A549 (cell line): ENCODE measurements at regions not wholly inside any gene's neighbourhood (a gene's known extent, or its start where the extent isn't known, plus 50 kb on each side); places are given as distances from the start of the nearest gene placed in this dataset.

Experiments
- ATAC-seq, 2 experiments: fragments of 200-7000 bp in 1 of 2; fragments of >200 bp in 1 of 2; cut with Nextera tagmentation in 1 of 2; cut with Tn5 transposase in 1 of 2; 3 replicates each; pipeline versions ENCODE4 v1.8.0 to v1.9.1; 2018 to 2020; ENCODE audit warnings: mild to moderate bottlenecking in 1 of 2, moderate library complexity in 1 of 2
- CTCF ChIA-PET: fragments of 300-600 bp; sonication (Branson Sonifier 250); formaldehyde crosslinking; extraction: SDS; loops from one replicate; lab custom pipeline; 2021; ENCODE audit warnings: antibody characterized with exemption, inconsistent platforms; lab: Yijun Ruan, JAX
- POLR2A ChIA-PET: fragments of 350-600 bp; formaldehyde crosslinking; extraction: SDS; loops from one replicate; lab custom pipeline; 2021; ENCODE audit warnings: antibody characterized with exemption, inconsistent platforms; lab: Yijun Ruan, JAX
- DNase-seq, 2 experiments: peaks; one replicate each; pipeline versions ENCODE4 v3.0.0 to v3.0.0-alpha.2; 2011 to 2016; ENCODE audit warnings: low read depth in 1 of 2, low spot score in 1 of 2
- FAIRE-seq: peaks from 2 replicates; lab custom pipeline; 2011; peaks lifted over from hg19 to GRCh38; lab: Jason Lieb, UNC
- H3K27ac ChIP-seq, 2 experiments: fragments of >200 bp; sonication (Bioruptor Twin); formaldehyde crosslinking; 3 replicates each; pipeline ENCODE4 v1.5.1; 2016 to 2017
- H3K4me1 ChIP-seq: fragments of >200 bp; sonication (Bioruptor Twin); formaldehyde crosslinking; 3 replicates; pipeline ENCODE4 v1.6.1; 2016
- H3K4me2 ChIP-seq: fragments of >200 bp; sonication (Bioruptor Twin); formaldehyde crosslinking; 3 replicates; pipeline ENCODE4 v1.6.1; 2016
- H3K4me3 ChIP-seq: fragments of >200 bp; sonication (Bioruptor Twin); formaldehyde crosslinking; 3 replicates; pipeline ENCODE4 v1.5.1; 2016
- H3K9me3 ChIP-seq: fragments of >200 bp; sonication (Bioruptor Twin); formaldehyde crosslinking; 3 replicates; pipeline ENCODE4 v1.6.1; 2016
- ATOH8 ChIP-seq: fragments of 250-450 bp; sonication (Bioruptor Pico); IDR thresholded peaks from 2 replicates; pipeline ENCODE4 v1.5.0; 2020; ENCODE audit warnings: low read depth, mild to moderate bottlenecking, moderate library complexity
- CBX8 ChIP-seq: fragments of 200-600 bp; sonication (generic); IDR thresholded peaks from 2 replicates; pipeline ENCODE4 v1.6.1; 2016
- CHD2 ChIP-seq: fragments of 150-350 bp; IDR thresholded peaks from 2 replicates; pipeline ENCODE4 v1.6.1; 2014; ENCODE audit warnings: low read length; ENCODE audit not compliant: partially characterized antibody
- CHD4 ChIP-seq: fragments of 200-600 bp; sonication (generic); IDR thresholded peaks from 2 replicates; pipeline ENCODE4 v1.6.1; 2016; ENCODE audit warnings: antibody characterized with exemption, mild to moderate bottlenecking, borderline replicate concordance
- CTCF ChIP-seq: fragments of >200 bp; sonication (Bioruptor Twin); formaldehyde crosslinking; IDR thresholded peaks from 3 replicates; pipeline ENCODE4 v1.5.1; 2016
- EHMT2 ChIP-seq: fragments of 200-600 bp; sonication (generic); IDR thresholded peaks from 2 replicates; pipeline ENCODE4 v1.6.1; 2016; ENCODE audit warnings: antibody characterized with exemption, low read depth, mild to moderate bottlenecking, moderate library complexity
- EP300 ChIP-seq, 2 experiments: fragments of >200 bp; sonication (Bioruptor Twin); formaldehyde crosslinking; IDR thresholded peaks; 2 replicates in 1 of 2; 3 replicates in 1 of 2; pipeline ENCODE4 v1.6.1; 2016 to 2017
- ESRRA ChIP-seq: fragments of 150-350 bp; IDR thresholded peaks from 2 replicates; pipeline ENCODE4 v1.6.1; 2014; ENCODE audit warnings: mild to moderate bottlenecking, low read length, borderline replicate concordance
- FOSL2 ChIP-seq, 2 experiments: fragments of 450-650 bp in 1 of 2; fragments of >200 bp in 1 of 2; sonication (Bioruptor Twin) in 1 of 2; formaldehyde crosslinking; IDR thresholded peaks; 2 replicates each; pipeline versions ENCODE4 v1.5.0 to v1.6.1; 2016 to 2020; ENCODE audit warnings: mild to moderate bottlenecking in 1 of 2, moderate library complexity in 1 of 2
- GATA3 ChIP-seq: IDR thresholded peaks from 2 replicates; pipeline ENCODE4 v1.6.1; 2012; ENCODE audit warnings: borderline replicate concordance
- HOXA7 ChIP-seq: fragments of 250-450 bp; sonication (Bioruptor Pico); IDR thresholded peaks from 2 replicates; pipeline ENCODE4 v1.5.0; 2020; ENCODE audit warnings: mild to moderate bottlenecking, moderate library complexity
- HOXB13 ChIP-seq: fragments of 250-450 bp; sonication (Bioruptor Pico); IDR thresholded peaks from 2 replicates; pipeline ENCODE4 v1.5.0; 2020; ENCODE audit warnings: low read depth, mild to moderate bottlenecking, moderate library complexity
- HOXB5 ChIP-seq: fragments of 250-450 bp; sonication (Bioruptor Pico); IDR thresholded peaks from 2 replicates; pipeline ENCODE4 v1.5.0; 2020; ENCODE audit warnings: mild to moderate bottlenecking, moderate library complexity
- KDM5A ChIP-seq: fragments of 200-600 bp; sonication (generic); IDR thresholded peaks from 2 replicates; pipeline ENCODE4 v1.6.1; 2016; ENCODE audit warnings: antibody characterized with exemption, mild to moderate bottlenecking
- MAFK ChIP-seq: fragments of 450-650 bp; IDR thresholded peaks from 2 replicates; pipeline ENCODE4 v1.6.1; 2014; ENCODE audit not compliant: partially characterized antibody
- NFE2L2 ChIP-seq: fragments of 150-350 bp; conservative IDR thresholded peaks from 2 replicates; pipeline ENCODE4 v1.6.1; 2014; ENCODE audit warnings: low read length
- NPAS2 ChIP-seq: fragments of 250-450 bp; sonication (Bioruptor Pico); IDR thresholded peaks from 2 replicates; pipeline ENCODE4 v1.8.0; 2022; ENCODE audit warnings: mild to moderate bottlenecking, moderate library complexity, borderline replicate concordance
- PHF8 ChIP-seq: fragments of 200-600 bp; sonication (generic); IDR thresholded peaks from 2 replicates; pipeline ENCODE4 v1.6.1; 2016; ENCODE audit warnings: low read depth, mild to moderate bottlenecking, antibody characterized with exemption, moderate library complexity, borderline replicate concordance
- RCOR1 ChIP-seq: fragments of 150-350 bp; IDR thresholded peaks from 2 replicates; pipeline ENCODE4 v1.6.1; 2014; ENCODE audit warnings: antibody characterized with exemption, low read length, low read depth
- SREBF2 ChIP-seq: fragments of 450-650 bp; IDR thresholded peaks from 2 replicates; pipeline ENCODE4 v1.6.1; 2014; ENCODE audit warnings: mild to moderate bottlenecking, moderate library complexity
- TP53 ChIP-seq: fragments of 250-450 bp; sonication (Bioruptor Pico); IDR thresholded peaks from 2 replicates; pipeline ENCODE4 v1.5.0; 2021; ENCODE audit warnings: mild to moderate bottlenecking, moderate library complexity
- USF2 ChIP-seq: fragments of 450-650 bp; IDR thresholded peaks from 2 replicates; pipeline ENCODE4 v1.6.1; 2014; ENCODE audit warnings: antibody characterized with exemption
- ZC3H11A ChIP-seq: fragments of 450-650 bp; IDR thresholded peaks from 2 replicates; pipeline ENCODE4 v1.6.1; 2014; ENCODE audit warnings: antibody characterized with exemption, mild to moderate bottlenecking
- WGBS: methylation state at CpG from one replicate; pipeline ENCODE4 v1.1.6; 2017; ENCODE audit errors: missing lambda C conversion rate; 5-methylcytosine and 5-hydroxymethylcytosine counted together

GRCh38 chr7:130838738-130839137 lies 104.7 kb upstream of the KLF14 start (continued):
- no peak for TF ChIP-seq CHD4
- no peak for TF ChIP-seq KDM5A
- TF ChIP-seq HOXB13 (CRISPR knock-in tag): no peak
- TF ChIP-seq EHMT2: no peak

GRCh38 chr7:130840599-130840998 lies 106.6 kb upstream of the KLF14 start:
- ChIA-PET CTCF (interaction anchor here (1.2 to 2.1 kb wide), 4 partner anchors 9 to 56 kb away, joined by 3 to 10 read pairs (median 4); no protein-coding TSS in a partner anchor), POLR2A (interaction anchor here (0.6 kb wide), 1 partner anchor 53 kb away, joined by 6 read pairs; no protein-coding TSS in a partner anchor)
- Histone ChIP-seq H3K4me2 (no peak overlapping the region), H3K4me3 (no peak overlapping the region), H3K9me3 (no peaks in the 10 kb centered on the region)
- 92% methylated on average over 2 of the region's 2 CpGs for WGBS
- FAIRE-seq (no peak), DNase-seq (no peak)
- TF ChIP-seq CHD4 (no peak), MAFK (no peak), SREBF2 (no peak), NFE2L2 (no peak), RCOR1 (no peak), EHMT2 (no peak), HOXA7 (no peak), PHF8 (no peak), TP53 (CRISPR knock-in tag) (no peak), CBX8 (no peak), USF2 (no peak), HOXB5 (no peak), GATA3 (no peak), ZC3H11A (no peak)
- TF ChIP-seq, all 56 proteins: peak for 0
- peaks cover 49% of the 10 kb centered on the region for H3K4me1 ChIP-seq
- peak overlapping the region; percentile 62 to 66; a peak in 4 of 6 replicates for H3K27ac ChIP-seq
- no peak for ATAC-seq

GRCh38 chr7:130841416-130841815 lies 107.4 kb upstream of the KLF14 start:
- Histone ChIP-seq H3K4me3 (no peak overlapping the region), H3K4me1 (peaks cover 57% of the 10 kb centered on the region), H3K4me2 (no peak overlapping the region), H3K9me3 (no peaks in the 10 kb centered on the region), H3K27ac (peak overlapping the region in 1 of 2 experiments; percentile 79; a peak in 3 of 6 replicates)
- WGBS: 86% methylated on average over 7 of the region's 7 CpGs
- DNase-seq (no peak), FAIRE-seq (no peak), ATAC-seq (no peak)
- ChIA-PET CTCF (interaction anchor here (1.3 to 2.1 kb wide), 2 partner anchors 10 to 56 kb away, joined by 3 to 10 read pairs; no protein-coding TSS in a partner anchor), POLR2A (no interaction called here)
- no peak for TF ChIP-seq ZC3H11A
- TF ChIP-seq CHD2: no peak
- TF ChIP-seq HOXB5: no peak
- no peak for TF ChIP-seq NPAS2
- TF ChIP-seq FOSL2 (IDR thresholded peaks at IDR 0.05): no peak
- no peak for TF ChIP-seq FOSL2 (CRISPR knock-in tag; IDR thresholded peaks at IDR 0.05)
- no peak for TF ChIP-seq ESRRA
- no peak for TF ChIP-seq CHD4
- TF ChIP-seq KDM5A: no peak
- TF ChIP-seq GATA3: no peak
- TF ChIP-seq CTCF: no peak
- no peak for TF ChIP-seq EP300 (IDR thresholded peaks at IDR 0.05)
- no peak for TF ChIP-seq ATOH8
